Uterus (tissue), 2 donors: ENCODE measurements at regions not wholly inside any gene's neighbourhood (a gene's known extent, or its start where the extent isn't known, plus 50 kb on each side); places are given as distances from the start of the nearest gene placed in this dataset.

Experiments
- POLR2A ChIP-seq, 2 donors: fragments of 450-650 bp; IDR thresholded peaks; one replicate each; pipeline ENCODE4 v1.6.1; 2016; ENCODE audit warnings: antibody characterized with exemption in 2 of 2, mild to moderate bottlenecking in 1 of 2, moderate library complexity in 1 of 2
- TF ChIP-seq, protein P1 (sequence below), 4 experiments: fragments of 200-600 bp in 2 of 4; fragments of 450-650 bp in 2 of 4; sonication (generic) in 2 of 4; IDR thresholded peaks; one replicate each; pipeline ENCODE4 v1.5.1; 2016 to 2019; ENCODE audit warnings: antibody characterized with exemption in 4 of 4, mild to moderate bottlenecking in 2 of 4, moderate library complexity in 1 of 4

DNA sequence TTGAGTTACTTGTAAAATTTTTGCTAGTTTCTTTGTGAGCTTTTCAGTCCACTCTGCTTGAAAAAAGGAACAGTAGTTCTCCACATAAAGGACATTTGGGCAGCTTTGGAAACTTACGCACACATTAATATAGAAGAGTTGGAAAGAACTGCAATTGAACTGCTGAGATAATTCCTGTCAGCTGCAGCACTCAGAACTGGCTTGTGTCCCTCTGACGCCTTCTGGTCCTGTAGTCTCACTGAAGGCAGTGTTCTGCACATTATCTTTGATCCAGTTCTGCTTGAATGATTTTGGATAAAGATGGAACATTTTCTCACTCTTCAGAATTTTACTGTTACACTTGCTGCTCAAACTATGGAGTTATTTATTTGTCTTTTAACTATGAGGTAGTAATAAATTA is 901.9 kb downstream of the OTOL1 start:
- TF ChIP-seq POLR2A (IDR thresholded peaks at IDR 0.05): no peak
- TF ChIP-seq, protein P1, sequence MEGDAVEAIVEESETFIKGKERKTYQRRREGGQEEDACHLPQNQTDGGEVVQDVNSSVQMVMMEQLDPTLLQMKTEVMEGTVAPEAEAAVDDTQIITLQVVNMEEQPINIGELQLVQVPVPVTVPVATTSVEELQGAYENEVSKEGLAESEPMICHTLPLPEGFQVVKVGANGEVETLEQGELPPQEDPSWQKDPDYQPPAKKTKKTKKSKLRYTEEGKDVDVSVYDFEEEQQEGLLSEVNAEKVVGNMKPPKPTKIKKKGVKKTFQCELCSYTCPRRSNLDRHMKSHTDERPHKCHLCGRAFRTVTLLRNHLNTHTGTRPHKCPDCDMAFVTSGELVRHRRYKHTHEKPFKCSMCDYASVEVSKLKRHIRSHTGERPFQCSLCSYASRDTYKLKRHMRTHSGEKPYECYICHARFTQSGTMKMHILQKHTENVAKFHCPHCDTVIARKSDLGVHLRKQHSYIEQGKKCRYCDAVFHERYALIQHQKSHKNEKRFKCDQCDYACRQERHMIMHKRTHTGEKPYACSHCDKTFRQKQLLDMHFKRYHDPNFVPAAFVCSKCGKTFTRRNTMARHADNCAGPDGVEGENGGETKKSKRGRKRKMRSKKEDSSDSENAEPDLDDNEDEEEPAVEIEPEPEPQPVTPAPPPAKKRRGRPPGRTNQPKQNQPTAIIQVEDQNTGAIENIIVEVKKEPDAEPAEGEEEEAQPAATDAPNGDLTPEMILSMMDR (IDR thresholded peaks at IDR 0.05): no peak
